Neural progenitor cell (in vitro differentiated cells): ENCODE measurements at regions not wholly inside any gene's neighbourhood (a gene's known extent, or its start where the extent isn't known, plus 50 kb on each side); places are given as distances from the start of the nearest gene placed in this dataset.

Experiments
- EZH2 ChIP-seq: fragments of 200-600 bp; sonication (generic); IDR thresholded peaks from 2 replicates; pipeline ENCODE4 v1.6.1; 2017; ENCODE audit warnings: antibody characterized with exemption, mild to moderate bottlenecking, moderate library complexity
- TF ChIP-seq, protein P1 (sequence below): fragments of 200-600 bp; sonication (generic); IDR thresholded peaks from 2 replicates; pipeline ENCODE4 v1.5.1; 2017; ENCODE audit warnings: antibody characterized with exemption, mild to moderate bottlenecking

DNA sequence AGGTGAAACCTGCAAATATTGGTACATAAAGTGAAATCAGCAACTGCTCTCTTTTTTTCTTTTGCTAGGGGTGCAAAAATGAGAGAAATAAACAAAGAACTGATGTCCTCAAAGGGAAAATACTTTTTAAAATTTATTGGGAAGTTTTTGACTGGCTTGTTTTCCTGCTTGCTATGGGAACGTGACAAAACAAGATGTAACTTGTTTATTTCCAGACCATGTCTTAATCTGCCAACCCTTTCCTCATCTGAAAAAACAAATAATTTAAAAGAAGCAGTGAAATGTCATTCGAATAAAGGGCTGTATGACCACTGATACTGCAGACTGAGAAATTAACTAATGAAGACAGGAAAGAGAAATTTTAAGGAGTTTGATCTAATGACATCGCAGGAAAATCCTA, 221.9 kb downstream of the CBLN4 start:
- TF ChIP-seq, protein P1, sequence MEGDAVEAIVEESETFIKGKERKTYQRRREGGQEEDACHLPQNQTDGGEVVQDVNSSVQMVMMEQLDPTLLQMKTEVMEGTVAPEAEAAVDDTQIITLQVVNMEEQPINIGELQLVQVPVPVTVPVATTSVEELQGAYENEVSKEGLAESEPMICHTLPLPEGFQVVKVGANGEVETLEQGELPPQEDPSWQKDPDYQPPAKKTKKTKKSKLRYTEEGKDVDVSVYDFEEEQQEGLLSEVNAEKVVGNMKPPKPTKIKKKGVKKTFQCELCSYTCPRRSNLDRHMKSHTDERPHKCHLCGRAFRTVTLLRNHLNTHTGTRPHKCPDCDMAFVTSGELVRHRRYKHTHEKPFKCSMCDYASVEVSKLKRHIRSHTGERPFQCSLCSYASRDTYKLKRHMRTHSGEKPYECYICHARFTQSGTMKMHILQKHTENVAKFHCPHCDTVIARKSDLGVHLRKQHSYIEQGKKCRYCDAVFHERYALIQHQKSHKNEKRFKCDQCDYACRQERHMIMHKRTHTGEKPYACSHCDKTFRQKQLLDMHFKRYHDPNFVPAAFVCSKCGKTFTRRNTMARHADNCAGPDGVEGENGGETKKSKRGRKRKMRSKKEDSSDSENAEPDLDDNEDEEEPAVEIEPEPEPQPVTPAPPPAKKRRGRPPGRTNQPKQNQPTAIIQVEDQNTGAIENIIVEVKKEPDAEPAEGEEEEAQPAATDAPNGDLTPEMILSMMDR = no peak
- TF ChIP-seq EZH2 = no peak
